Hematopoietic multipotent progenitor cell treated with erythropoietin and hydrocortisone succinate and interleukin-3 and kit ligand, for 15 days (in vitro differentiated cells): ENCODE measurements at regions not wholly inside any gene's neighbourhood (a gene's known extent, or its start where the extent isn't known, plus 50 kb on each side); places are given as distances from the start of the nearest gene placed in this dataset.
"Not testable (repeated sequence)": the region's sequence is repeated elsewhere in the genome, so short reads cannot be mapped to it uniquely, and the experiment has no call there.

Source experiments
- DNase-seq: peaks from one replicate; pipeline ENCODE4 v3.0.0-alpha.2; 2015; ENCODE audit warnings: low spot score

GRCh38 chr20:54844346-54844745, 369.0 kb downstream of the DOK5 start:
- no peak for DNase-seq

GRCh38 chr20:54843865-54844264, 368.5 kb downstream of the DOK5 start:
- DNase-seq = no peak

DNA sequence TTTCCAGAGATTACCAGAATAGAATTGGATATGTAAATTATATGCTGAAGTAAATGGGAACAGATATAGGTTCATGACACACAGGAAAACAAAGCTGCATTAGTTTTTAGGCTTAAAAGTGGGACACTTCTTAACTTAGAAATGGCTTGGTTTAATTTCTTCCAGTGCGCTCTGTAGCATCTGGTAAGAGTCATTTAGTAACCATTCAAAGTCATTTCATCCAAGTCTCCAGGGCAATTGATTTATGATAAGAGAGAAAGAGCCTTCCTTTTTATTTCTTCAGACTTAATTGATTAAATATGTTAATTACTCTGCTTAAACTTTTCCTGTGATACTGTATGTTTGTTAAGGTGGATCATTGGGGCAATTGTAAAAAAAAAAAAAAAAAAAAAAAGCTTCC, 368.0 kb downstream of the DOK5 start:
- DNase-seq = no peak

GRCh38 chr20:54839224-54839623, 363.8 kb downstream of the DOK5 start:
- no peak for DNase-seq

DNA sequence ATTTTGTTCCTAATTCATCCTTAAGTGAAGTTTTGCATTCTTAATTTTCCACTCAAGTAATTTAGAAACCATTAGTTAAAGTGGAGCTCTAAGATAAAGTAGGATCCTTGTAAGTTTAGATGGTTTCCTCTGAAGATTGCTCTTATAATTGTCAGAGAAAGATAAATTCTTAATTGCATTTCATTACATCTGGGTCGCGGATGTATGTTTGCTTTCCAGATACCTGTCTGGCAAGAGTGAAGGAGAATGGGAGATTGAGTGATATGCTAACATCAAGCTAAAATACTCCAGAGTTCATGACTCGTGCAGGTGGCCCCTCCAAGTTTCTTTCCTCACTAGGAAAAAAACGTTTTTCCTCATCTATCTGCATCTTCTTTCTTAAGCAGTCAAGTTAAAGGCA, 361.8 kb downstream of the DOK5 start:
- no peak for DNase-seq

DNA sequence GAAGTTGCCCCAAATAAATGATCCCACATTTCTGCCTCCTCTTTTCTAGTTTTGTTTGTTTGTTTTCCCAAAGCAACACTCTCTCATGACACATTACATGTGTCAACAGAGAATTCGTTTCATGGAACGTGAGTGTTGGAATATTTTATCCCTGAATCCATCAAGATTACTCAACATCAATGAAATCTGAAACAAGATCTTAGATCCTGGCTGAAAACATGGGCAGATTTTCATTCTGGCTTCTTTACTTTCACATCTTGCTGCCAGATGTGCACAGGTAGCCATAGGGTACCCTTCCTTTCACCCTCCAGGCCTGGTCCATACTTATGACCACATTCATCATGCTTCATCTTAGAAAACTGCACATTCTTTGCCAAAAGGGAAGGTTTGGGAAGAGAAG, 347.0 kb downstream of the DOK5 start:
- DNase-seq = no peak

DNA sequence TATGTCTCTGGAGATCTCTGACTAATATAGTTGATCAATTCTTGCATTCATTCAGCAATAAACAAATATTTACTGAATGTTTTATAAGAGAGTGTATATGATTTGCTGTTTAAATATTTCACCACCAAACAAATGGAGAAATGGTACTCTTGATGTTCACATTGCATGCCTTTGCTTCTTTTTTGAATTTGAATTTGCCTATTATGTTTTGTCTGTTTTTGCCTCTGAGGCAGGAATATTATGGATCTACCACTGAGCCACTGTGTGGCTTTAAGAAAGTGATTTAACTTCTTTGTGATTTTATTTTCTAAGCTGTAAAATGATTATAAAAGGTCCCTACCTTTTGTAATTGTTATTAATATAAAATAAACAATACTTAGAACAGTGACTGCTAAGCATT, 345.0 kb downstream of the DOK5 start:
- DNase-seq = no peak

- DNase-seq = no peak
Measured at GRCh38 chr20:54806462-54806861, 331.1 kb downstream of the DOK5 start.

GRCh38 chr20:54794874-54795273, 319.5 kb downstream of the DOK5 start:
- no peak for DNase-seq

GRCh38 chr20:54794110-54794509, 318.7 kb downstream of the DOK5 start:
- DNase-seq = no peak

DNA sequence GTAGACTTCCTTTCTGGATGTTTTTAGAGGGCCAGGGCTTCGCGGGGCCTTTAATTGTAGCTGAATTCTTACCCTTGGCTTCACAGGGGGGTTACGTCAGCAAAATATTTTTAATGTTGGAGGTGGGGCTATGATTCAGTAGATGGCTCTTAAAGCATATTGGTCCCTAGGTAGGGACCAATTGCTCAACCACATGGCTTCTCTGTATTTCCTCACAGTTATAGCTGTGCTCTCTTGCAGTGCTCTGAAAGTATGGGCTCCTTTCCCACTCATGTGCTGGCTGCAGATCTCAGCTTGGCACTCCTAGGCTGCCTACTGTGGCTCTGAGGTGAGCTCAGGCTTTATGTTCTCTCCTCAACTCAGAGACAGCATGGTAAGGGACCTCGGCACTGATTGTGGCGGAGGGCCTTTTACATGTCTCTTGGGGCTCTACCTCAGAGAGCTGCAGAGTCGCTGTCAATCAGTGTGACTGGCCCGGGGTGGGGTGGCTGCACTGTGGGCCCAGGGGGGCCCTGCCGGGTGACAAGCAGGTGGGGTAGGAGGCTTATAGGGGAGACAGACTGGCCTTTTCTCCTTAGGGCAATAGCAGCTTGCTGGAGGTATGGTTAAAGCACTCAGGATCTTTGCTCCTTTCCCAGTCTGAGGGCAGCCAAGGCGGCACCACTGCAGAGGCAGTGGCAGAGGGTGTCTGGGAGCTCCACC, 318.0 kb downstream of the DOK5 start:
- no peak for DNase-seq

DNA sequence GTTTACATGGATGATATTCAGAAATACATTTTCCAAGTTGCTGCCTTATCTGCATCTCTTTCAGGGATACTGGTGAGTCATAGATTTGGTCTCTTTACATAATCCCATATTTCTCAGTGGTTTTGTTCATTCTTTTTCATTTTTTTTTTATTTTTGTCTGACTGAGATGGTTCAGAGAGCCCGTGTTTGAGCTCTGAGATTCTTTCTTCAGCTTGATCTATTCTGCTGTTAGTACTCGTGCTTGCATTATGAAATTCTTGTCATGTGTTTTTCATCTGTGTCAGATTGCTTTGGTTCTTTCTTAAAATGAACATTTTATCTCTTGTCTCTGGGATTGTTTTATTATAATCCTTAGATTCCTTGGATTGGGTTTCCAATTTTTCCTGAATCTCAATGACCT, 317.3 kb downstream of the DOK5 start:
- no peak for DNase-seq

DNA sequence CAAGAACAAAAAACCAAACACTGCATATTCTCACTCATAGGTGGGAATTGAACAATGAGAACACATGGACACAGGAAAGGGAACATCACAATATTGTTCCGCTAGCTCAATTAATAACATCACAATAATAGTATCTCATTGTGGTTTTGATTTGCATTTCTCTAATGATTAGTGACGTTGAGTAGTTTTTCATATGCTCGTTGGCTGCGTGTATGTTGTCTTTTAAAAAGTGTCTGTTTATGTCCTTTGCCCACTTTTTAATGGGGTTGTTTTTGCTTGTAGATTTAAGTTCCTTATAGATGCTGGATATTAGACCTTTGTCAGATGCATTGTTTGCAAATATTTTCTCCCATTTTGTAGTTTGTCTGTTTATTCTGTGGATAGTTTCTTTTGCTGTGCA, 312.9 kb downstream of the DOK5 start:
- DNase-seq = not testable (repeated sequence)

DNA sequence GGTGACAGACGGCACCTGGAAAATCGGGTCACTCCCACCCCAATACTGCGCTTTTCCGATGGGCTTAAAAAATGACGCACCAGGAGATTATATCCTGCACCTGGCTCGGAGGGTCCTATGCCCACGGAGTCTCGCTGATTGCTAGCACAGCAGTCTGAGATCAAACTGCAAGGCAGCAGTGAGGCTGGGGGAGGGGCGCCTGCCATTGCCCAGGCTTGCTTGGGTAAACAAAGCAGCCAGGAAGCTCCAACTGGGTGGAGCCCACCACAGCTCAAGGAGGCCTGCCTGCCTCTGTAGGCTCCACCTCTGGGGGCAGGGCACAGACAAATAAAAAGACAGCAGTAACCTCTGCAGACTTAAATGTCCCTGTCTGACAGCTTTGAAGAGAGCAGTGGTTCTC, 307.4 kb downstream of the DOK5 start:
- DNase-seq = not testable (repeated sequence)

DNA sequence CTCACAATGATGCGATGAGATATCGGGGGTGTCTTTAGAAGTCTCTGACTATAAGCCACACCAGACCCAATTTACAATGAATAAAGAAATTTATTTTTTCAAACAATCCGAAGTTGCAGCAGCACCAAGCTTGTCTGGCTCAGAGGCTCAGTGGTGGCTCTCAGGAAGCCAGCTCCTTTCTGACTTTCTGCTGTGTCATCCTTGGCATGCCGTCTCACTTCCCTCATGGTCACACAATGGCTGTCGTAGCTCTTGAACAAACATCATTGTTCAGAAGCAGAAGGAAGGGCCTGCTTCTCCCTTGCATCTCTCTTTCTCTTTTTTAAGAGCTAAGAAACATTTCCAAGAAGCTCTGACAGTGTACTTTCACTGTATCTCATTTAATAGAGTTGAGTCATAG, 299.0 kb downstream of the DOK5 start:
- DNase-seq = no peak

GRCh38 chr20:54773643-54774000, 298.2 kb downstream of the DOK5 start:
- DNase-seq = no peak

GRCh38 chr20:54772893-54773642, 297.7 kb downstream of the DOK5 start:
- no peak for DNase-seq

DNA sequence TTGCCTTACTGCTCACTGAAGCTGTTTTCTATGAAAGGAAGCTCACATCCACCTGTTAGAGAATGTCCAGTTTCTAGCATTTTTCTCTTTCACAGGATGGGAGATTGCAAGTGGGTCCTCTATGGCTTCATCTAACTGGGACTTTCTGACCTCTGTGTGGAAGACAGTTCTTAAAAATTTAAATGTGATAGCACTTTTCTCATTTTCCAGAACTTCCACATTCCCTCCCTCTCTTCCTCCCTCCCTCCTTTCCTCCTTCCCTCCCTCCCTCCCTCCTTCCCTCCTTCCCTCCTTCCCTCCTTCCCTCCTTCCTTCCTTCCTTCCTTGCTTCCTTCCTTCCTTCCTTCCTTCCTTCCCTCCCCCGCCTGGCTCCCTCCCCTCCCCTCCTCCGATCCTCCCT, 291.1 kb downstream of the DOK5 start:
- no peak for DNase-seq

DNA sequence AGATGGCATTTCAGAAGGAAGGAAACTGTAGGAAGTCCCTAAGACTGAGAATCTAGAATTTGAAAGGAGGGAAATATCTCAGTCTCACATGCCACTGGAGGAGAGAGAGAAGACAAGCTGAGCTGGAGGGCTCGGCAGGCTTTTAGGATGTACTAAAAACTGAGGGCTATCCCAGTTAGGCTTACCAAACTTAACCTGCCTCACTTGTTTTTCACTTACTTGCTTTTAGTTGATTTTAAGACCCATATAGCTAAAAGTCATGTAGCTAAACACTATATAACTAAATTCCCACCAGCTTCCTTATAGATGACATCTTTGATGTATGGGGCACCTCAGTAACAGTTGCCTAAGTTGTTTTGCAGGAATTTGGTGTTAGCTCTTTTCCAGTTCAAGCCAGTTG, 288.0 kb downstream of the DOK5 start:
- no peak for DNase-seq

- no peak for DNase-seq
Measured at GRCh38 chr20:54759589-54759988, 284.2 kb downstream of the DOK5 start.

DNA sequence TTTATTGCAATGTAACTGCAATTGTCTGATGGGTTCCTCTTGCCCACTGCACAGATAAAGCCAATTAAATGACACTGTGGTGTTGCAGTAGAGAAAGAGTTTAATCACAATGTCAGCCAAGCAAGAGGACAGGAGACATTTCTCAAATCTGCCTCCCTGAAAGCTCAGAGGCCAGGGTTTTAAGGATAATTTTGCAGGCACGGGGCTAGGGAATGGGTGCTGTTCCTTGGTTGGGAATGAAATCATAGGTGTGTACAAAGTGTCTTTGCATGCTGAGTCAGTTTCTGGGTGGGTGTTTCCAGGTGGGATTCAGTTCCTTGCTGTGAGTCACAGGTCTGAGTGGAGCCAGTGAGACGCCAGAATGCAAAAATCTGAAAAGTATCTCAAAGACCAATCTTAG, 271.4 kb downstream of the DOK5 start:
- no peak for DNase-seq

DNA sequence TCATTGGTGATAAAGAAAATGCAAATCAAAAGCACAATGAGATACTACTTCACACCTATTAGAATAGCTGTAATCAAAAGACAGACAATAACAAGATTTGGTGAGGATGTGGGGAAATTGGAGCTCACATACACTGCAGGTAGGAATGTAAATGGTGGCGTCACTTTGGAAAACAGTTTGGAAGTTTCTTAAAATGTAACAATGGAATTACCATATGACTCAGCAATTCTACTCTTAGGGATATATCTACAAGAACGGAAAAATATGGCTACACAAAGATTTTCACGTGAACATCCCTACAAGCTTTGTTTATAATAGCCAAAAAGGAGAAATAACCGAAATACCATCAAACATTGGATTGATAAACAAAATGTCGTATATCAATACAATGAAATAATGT, 270.4 kb downstream of the DOK5 start:
- DNase-seq = no peak

DNA sequence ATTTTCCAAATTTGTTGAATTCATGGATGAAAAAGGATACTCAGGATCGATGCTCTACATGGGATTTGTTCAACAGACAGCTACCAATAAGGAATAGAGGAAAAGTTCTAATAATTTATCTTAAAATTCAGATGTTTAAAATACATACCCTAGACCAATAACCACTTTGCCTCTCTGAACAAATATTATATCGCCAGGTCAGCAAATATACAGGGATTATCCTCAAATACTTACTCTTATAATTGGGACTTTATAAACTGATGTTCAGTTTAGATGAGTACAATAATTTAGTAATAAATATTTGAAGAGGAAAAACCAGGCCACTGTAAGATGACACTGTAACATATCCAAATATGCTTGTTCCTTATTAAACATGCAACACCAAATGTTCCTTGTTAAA, 268.7 kb downstream of the DOK5 start:
- no peak for DNase-seq

DNA sequence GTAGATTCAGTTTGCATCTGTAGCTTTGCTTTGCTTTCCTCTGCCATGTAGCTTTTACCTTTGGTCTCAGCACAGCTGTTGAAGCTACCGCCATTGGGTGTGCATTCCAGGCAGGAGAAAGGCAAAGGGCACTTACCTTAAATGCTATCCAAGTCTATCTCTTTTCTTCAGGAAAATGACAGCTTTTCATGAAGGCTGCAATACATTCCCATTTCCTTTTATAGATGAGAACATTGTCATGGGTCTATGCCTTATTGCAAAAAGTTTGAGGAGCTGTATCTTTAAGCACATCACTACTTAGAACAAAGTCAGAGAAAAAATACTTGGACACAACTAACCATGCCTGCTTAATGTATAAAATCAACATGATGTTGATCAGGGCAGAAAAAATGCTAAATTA, 266.8 kb downstream of the DOK5 start:
- DNase-seq = no peak
